Endothelial cell of umbilical vein (primary cell): ENCODE measurements at regions not wholly inside any gene's neighbourhood (a gene's known extent, or its start where the extent isn't known, plus 50 kb on each side); places are given as distances from the start of the nearest gene placed in this dataset.

ENCODE experiments used
- BruUV-seq: library from RNA; stranded (reverse); fragments of 400-500 nt; replicated peaks from 2 replicates; lab custom pipeline; 2021; lab: Mats Ljungman, UMichigan
- CTCF ChIA-PET: fragments of 300-600, 350-600 bp; sonication (Branson Sonifier 250); formaldehyde crosslinking; loops from one replicate; lab custom pipeline; 2021; ENCODE audit warnings: antibody characterized with exemption, inconsistent platforms; lab: Charles Lee
- POLR2A ChIA-PET: fragments of 300-600, 350-600 bp; sonication (Branson Sonifier 250); formaldehyde crosslinking; loops from one replicate; lab custom pipeline; 2021; ENCODE audit warnings: antibody characterized with exemption, inconsistent platforms; lab: Charles Lee
- DNase-seq: peaks from one replicate; pipeline ENCODE4 v3.0.0-alpha.2; 2011; ENCODE audit warnings: low read depth, low spot score
- FAIRE-seq: peaks from 2 replicates; lab custom pipeline; 2011; peaks lifted over from hg19 to GRCh38; lab: Jason Lieb, UNC
- H2AFZ ChIP-seq: 2 replicates; pipeline ENCODE4 v1.6.0; 2012; ENCODE audit warnings: low read depth, low read length, control low read depth, inconsistent platforms
- H3K27ac ChIP-seq: 2 replicates; pipeline ENCODE4 v1.5.1; 2011; ENCODE audit warnings: low read depth, mild to moderate bottlenecking, control low read depth, low read length, moderate library complexity; ENCODE audit not compliant: insufficient read depth
- H3K27me3 ChIP-seq, 2 experiments: 2 replicates each; pipeline versions ENCODE4 v1.6.0 to v1.6.1; 2011; ENCODE audit warnings: low read length in 2 of 2, mixed read lengths in 1 of 2; ENCODE audit not compliant: control insufficient read depth in 2 of 2, insufficient read depth in 2 of 2
- H3K36me3 ChIP-seq, 2 experiments: 2 replicates in 1 of 2; 3 replicates in 1 of 2; pipeline ENCODE4 v1.5.1; 2011; ENCODE audit warnings: low read length in 2 of 2, mild to moderate bottlenecking in 1 of 2, moderate library complexity in 1 of 2; ENCODE audit not compliant: control insufficient read depth in 2 of 2, insufficient read depth in 2 of 2; ENCODE audit errors: extremely low read depth in 1 of 2
- H3K4me1 ChIP-seq: 3 replicates; pipeline ENCODE4 v1.5.1; 2011; ENCODE audit warnings: mild to moderate bottlenecking, low read length; ENCODE audit not compliant: control insufficient read depth, insufficient read depth; ENCODE audit errors: extremely low read depth
- H3K4me2 ChIP-seq: 2 replicates; pipeline ENCODE4 v1.6.1; 2011; ENCODE audit warnings: low read length, control low read depth, mixed read lengths; ENCODE audit not compliant: insufficient read depth
- H3K4me3 ChIP-seq, 3 experiments: fragments of 200-600 bp in 1 of 3; sonication (generic), shearing (Covaris generic) in 1 of 3; replicated peaks in 1 of 3; 2 replicates each; pipeline ENCODE4 v1.5.1; 2011 to 2016; ENCODE audit warnings: control low read depth in 3 of 3, low read length in 3 of 3, mild to moderate bottlenecking in 2 of 3, inconsistent platforms in 1 of 3, low read depth in 1 of 3, moderate library complexity in 1 of 3; ENCODE audit not compliant: insufficient read depth in 1 of 3
- H3K79me2 ChIP-seq: 2 replicates; pipeline ENCODE4 v1.6.0; 2012; ENCODE audit warnings: low read length, inconsistent platforms; ENCODE audit not compliant: control insufficient read depth, insufficient read depth
- H3K9ac ChIP-seq: replicated peaks from 2 replicates; pipeline ENCODE3; 2011; ENCODE audit warnings: low read length, control low read depth; ENCODE audit not compliant: insufficient read depth; ENCODE audit errors: extremely low read depth
- H3K9me1 ChIP-seq: replicated peaks from 3 replicates; pipeline ENCODE4 v1.6.0; 2011; ENCODE audit warnings: mild to moderate bottlenecking, low read length; ENCODE audit not compliant: control insufficient read depth, insufficient read depth; ENCODE audit errors: extremely low read depth
- H3K9me3 ChIP-seq: replicated peaks from 2 replicates; pipeline ENCODE4 v1.5.1; 2012; ENCODE audit warnings: low read length, inconsistent platforms; ENCODE audit not compliant: control insufficient read depth, insufficient read depth
- H4K20me1 ChIP-seq: replicated peaks from 2 replicates; pipeline ENCODE3; 2011; ENCODE audit warnings: mild to moderate bottlenecking, low read length; ENCODE audit not compliant: control insufficient read depth, insufficient read depth; ENCODE audit errors: extremely low read depth
- CTCF ChIP-seq, 2 donors: IDR thresholded peaks; 1 replicate in 1 of 2; 2 replicates in 1 of 2; pipeline ENCODE4 v1.5.1; 2011; ENCODE audit warnings: low read length in 2 of 2, mild to moderate bottlenecking in 2 of 2, moderate library complexity in 2 of 2, control low read depth in 1 of 2, inconsistent platforms in 1 of 2, low read depth in 1 of 2; ENCODE audit not compliant: insufficient read depth in 1 of 2; ENCODE audit errors: extremely low read depth in 1 of 2
- EZH2 ChIP-seq: IDR thresholded peaks from 2 replicates; pipeline ENCODE4 v1.6.1; 2012; ENCODE audit warnings: borderline replicate concordance, low read depth, mild to moderate bottlenecking, moderate library complexity, low read length, inconsistent platforms; ENCODE audit not compliant: severe bottlenecking
- FOS ChIP-seq: IDR thresholded peaks from 2 replicates; pipeline ENCODE4 v1.6.1; 2011; ENCODE audit warnings: mild to moderate bottlenecking, low read length, moderate library complexity, borderline replicate concordance; ENCODE audit not compliant: insufficient read depth
- GATA2 ChIP-seq: IDR thresholded peaks from 2 replicates; pipeline ENCODE4 v1.7.0; 2011; ENCODE audit warnings: low read depth, mild to moderate bottlenecking, moderate library complexity, mixed read lengths, low read length; ENCODE audit not compliant: insufficient read length, insufficient read depth
- JUN ChIP-seq: IDR thresholded peaks from 2 replicates; pipeline ENCODE4 v1.6.1; 2011; ENCODE audit warnings: borderline replicate concordance, low read depth; ENCODE audit not compliant: insufficient read length, insufficient read depth
- MAX ChIP-seq: IDR thresholded peaks from 2 replicates; pipeline ENCODE4 v1.6.1; 2011; ENCODE audit not compliant: insufficient read depth, insufficient read length
- MYC ChIP-seq: IDR thresholded peaks from one replicate; pipeline ENCODE4 v1.6.1; 2011; ENCODE audit warnings: mild to moderate bottlenecking, low read depth, low read length
- POLR2A ChIP-seq: IDR thresholded peaks from 2 replicates; pipeline ENCODE4 v1.6.1; 2012; ENCODE audit warnings: low read depth, mild to moderate bottlenecking, control low read depth, low read length
- POLR2AphosphoS5 ChIP-seq: IDR thresholded peaks from 2 replicates; pipeline ENCODE4 v1.6.1; 2012; ENCODE audit warnings: low read depth, mild to moderate bottlenecking, control low read depth, low read length, moderate library complexity; ENCODE audit not compliant: insufficient read depth
- dilution Hi-C: fragments of 300-500 bp; cut with MboI; formaldehyde crosslinking; loops from one replicate; pipeline ENCODE4 v1.15.0; 2019; ENCODE audit warnings: low sequenced_read_pairs; ENCODE audit not compliant: extremely low pct_ligation_motif_present
- intact Hi-C: fragments of 100-400 bp; cut with micrococcal nuclease; formaldehyde crosslinking; loops from one replicate; pipeline ENCODE4 v1.10.0; 2022

GRCh38 chr11:39784873-39785272, 1674.6 kb downstream of the LRRC4C start:
- no peaks in the 10 kb centered on the region for H3K27me3 ChIP-seq
- no peaks in the 10 kb centered on the region for H3K36me3 ChIP-seq
- CTCF ChIA-PET: no interaction called here
- FAIRE-seq (no peak), DNase-seq (no peak)
- no TSS peak for BruUV-seq
- no peaks in the 10 kb centered on the region for H3K9me1 ChIP-seq
- intact Hi-C loops: no loop called here
- POLR2A ChIA-PET: no interaction called here
- H3K9ac ChIP-seq: no peak overlapping the region
- no peak overlapping the region for H3K27ac ChIP-seq
- no peak overlapping the region for H3K4me2 ChIP-seq
- H3K4me3 ChIP-seq: no peak overlapping the region
- H3K79me2 ChIP-seq: no peaks in the 10 kb centered on the region
- no peaks in the 10 kb centered on the region for H3K9me3 ChIP-seq
- no peak overlapping the region for H2AFZ ChIP-seq
- H3K4me1 ChIP-seq: no peaks in the 10 kb centered on the region
- TF ChIP-seq CTCF (IDR thresholded peaks at IDR 0.05; ENCODE audit: extremely low read depth in 1 of 2, insufficient read depth in 1 of 2, low read depth in 1 of 2, low read length in 2 of 2) (no peak), POLR2A (no peak), EZH2 (no peak), MYC (no peak), MAX (no peak), POLR2AphosphoS5 (no peak), FOS (no peak), JUN (no peak), GATA2 (no peak)
- H4K20me1 ChIP-seq: no peaks in the 10 kb centered on the region
- dilution Hi-C loops: no loop called here
